Nephron progenitor cell (in vitro differentiated cells): ENCODE measurements at regions not wholly inside any gene's neighbourhood (a gene's known extent, or its start where the extent isn't known, plus 50 kb on each side); places are given as distances from the start of the nearest gene placed in this dataset.

Experiments
- DNase-seq: peaks from one replicate; pipeline ENCODE4 v3.0.0; 2021
- H3K27ac Mint-ChIP-seq: 2 replicates; pipeline ENCODE4 v1.8.0; 2021; ENCODE audit warnings: mild to moderate bottlenecking, moderate library complexity, mixed read lengths
- H3K27me3 Mint-ChIP-seq: 2 replicates; pipeline ENCODE4 v1.8.0; 2021; ENCODE audit warnings: mild to moderate bottlenecking, low read depth, mixed read lengths; ENCODE audit not compliant: poor library complexity
- H3K36me3 Mint-ChIP-seq: 2 replicates; pipeline ENCODE4 v1.8.0; 2021; ENCODE audit warnings: low read depth, mixed read lengths
- H3K4me1 Mint-ChIP-seq: 2 replicates; pipeline ENCODE4 v1.8.0; 2021; ENCODE audit warnings: mixed read lengths
- H3K4me3 Mint-ChIP-seq: 2 replicates; pipeline ENCODE4 v1.8.0; 2021; ENCODE audit warnings: mild to moderate bottlenecking, moderate library complexity, mixed read lengths
- H3K9me3 Mint-ChIP-seq: 2 replicates; pipeline ENCODE4 v1.8.0; 2021; ENCODE audit warnings: mild to moderate bottlenecking, moderate library complexity, mixed read lengths
- TF ChIP-seq, protein P1 (sequence below): fragments of 200-600 bp; sonication (generic); IDR thresholded peaks from 2 replicates; pipeline ENCODE4 v1.5.0; 2021; ENCODE audit warnings: antibody characterized with exemption

DNA sequence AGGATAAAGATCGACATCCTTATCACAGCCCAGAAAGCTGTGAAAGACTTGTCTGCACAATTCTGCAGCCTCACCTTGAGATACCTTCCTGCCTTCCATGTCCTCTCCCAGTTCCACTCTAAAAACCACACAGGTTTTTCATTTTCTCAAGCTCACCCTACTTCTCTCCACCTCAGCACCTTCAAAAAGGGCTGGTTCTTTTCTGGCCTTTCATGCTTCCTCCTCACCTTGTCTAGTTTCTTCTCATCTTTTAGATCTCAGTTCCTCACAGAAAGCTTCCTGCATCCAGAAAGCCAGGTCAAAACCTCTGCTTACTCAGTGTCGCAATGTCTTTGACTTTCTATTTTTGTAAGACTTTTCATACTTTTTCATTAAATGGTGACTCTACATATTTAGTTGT, 140.2 kb upstream of the STT3B start:
- no peak for DNase-seq
- no peak overlapping the region for H3K4me3 Mint-ChIP-seq
- H3K27me3 Mint-ChIP-seq, result peaks cover 5% of the 10 kb centered on the region
- H3K36me3 Mint-ChIP-seq, result peaks cover 2% of the 10 kb centered on the region
- peaks cover 28% of the 10 kb centered on the region for H3K4me1 Mint-ChIP-seq
- H3K9me3 Mint-ChIP-seq, result peaks cover 2% of the 10 kb centered on the region
- no peak overlapping the region for H3K27ac Mint-ChIP-seq
- TF ChIP-seq, protein P1, sequence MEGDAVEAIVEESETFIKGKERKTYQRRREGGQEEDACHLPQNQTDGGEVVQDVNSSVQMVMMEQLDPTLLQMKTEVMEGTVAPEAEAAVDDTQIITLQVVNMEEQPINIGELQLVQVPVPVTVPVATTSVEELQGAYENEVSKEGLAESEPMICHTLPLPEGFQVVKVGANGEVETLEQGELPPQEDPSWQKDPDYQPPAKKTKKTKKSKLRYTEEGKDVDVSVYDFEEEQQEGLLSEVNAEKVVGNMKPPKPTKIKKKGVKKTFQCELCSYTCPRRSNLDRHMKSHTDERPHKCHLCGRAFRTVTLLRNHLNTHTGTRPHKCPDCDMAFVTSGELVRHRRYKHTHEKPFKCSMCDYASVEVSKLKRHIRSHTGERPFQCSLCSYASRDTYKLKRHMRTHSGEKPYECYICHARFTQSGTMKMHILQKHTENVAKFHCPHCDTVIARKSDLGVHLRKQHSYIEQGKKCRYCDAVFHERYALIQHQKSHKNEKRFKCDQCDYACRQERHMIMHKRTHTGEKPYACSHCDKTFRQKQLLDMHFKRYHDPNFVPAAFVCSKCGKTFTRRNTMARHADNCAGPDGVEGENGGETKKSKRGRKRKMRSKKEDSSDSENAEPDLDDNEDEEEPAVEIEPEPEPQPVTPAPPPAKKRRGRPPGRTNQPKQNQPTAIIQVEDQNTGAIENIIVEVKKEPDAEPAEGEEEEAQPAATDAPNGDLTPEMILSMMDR, result no peak

DNA sequence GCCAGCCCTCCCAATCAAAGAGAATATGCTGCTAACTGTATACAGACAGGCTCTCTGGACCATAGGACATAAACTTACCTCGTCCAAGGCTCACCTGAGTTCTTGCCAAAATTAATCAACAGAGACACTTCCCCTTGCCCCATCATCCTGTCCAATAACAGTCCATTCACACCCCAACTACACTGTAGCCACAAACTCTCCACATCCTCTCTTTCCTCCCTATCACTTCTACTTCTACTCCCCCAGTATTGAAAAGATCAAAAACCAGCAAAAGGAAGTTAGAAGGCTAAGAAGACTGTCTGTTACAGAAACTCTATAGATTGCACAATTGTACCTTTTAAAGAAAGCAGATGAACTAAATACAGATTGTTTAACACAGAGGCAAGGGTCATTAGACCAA, 133.5 kb upstream of the STT3B start:
- no peak for DNase-seq
- Mint-ChIP-seq H3K27ac (no peak overlapping the region), H3K9me3 (peaks cover 40% of the 10 kb centered on the region), H3K4me3 (no peak overlapping the region), H3K36me3 (peaks cover 14% of the 10 kb centered on the region), H3K4me1 (peaks cover 9% of the 10 kb centered on the region), H3K27me3 (peaks cover 6% of the 10 kb centered on the region)
- TF ChIP-seq, protein P1, result no peak

DNA sequence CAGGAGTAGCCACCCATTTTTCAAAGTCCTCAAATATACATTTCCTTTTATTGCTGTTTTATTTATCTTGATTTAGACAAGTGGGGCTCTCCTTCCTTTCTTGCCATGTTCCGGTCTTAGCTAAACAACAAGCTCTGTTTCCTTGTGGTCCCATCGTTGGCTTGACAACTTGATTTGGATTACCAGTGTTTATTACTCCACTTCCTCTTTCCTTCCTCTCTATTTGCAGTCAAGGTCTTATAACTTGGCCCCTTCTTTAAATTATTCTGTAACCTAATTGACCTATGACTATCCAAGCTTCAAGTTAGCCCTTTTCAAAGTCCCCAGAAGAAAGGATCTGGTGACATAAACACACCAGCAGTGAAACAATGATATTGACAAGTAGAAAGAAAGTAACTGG, 130.6 kb upstream of the STT3B start:
- TF ChIP-seq, protein P1, result no peak
- Mint-ChIP-seq H3K27me3 (peaks cover 6% of the 10 kb centered on the region), H3K27ac (peak overlapping the region; percentile 43), H3K36me3 (peaks cover 14% of the 10 kb centered on the region), H3K9me3 (peaks cover 40% of the 10 kb centered on the region), H3K4me3 (no peak overlapping the region), H3K4me1 (peaks cover 25% of the 10 kb centered on the region)
- no peak for DNase-seq

DNA sequence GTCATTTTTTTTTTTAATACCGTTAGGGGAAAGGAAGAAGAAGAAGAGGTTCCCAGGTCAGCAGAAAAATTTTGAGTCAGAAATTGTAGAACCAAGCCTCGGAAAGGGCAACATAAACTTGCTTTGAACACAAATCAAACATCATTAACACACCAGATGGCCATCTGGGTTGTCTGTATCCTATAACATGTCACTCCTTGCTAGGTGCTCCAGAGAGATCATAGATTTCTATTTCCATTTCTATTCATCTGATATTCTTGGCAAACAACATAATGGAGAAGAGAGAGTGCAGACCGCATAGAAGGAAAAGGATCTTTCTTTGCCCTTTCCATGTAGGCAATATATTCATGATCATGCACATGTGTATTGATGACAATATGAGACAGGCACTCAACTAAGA, 129.5 kb upstream of the STT3B start:
- DNase-seq, result no peak
- Mint-ChIP-seq H3K4me3 (no peak overlapping the region), H3K36me3 (peaks cover 14% of the 10 kb centered on the region)

DNA sequence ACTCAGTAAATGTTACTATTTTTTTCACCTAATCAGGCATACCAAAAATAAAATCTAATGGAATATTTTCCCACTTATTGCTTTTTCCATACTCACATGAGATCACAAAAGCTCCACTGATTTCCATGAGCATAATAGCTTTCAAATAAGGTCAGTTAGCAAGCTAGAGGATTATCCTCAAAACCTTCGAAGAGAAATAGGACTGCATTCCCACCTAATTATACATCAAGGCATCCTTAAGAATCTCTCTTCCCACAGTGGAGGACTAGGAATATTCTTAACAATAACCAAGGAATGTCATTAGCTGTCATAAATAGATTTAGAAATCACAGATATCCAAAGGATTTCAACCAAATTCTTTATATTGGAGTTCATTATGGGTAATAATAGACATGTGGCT, 127.9 kb upstream of the STT3B start:
- Mint-ChIP-seq H3K27ac (no peak overlapping the region), H3K9me3 (peaks cover 27% of the 10 kb centered on the region), H3K27me3 (peaks cover 2% of the 10 kb centered on the region), H3K4me1 (peaks cover 47% of the 10 kb centered on the region), H3K36me3 (peaks cover 14% of the 10 kb centered on the region), H3K4me3 (no peak overlapping the region)
- TF ChIP-seq, protein P1, result no peak
- no peak for DNase-seq

More for the DNA sequence above, 129.5 kb upstream of the STT3B start:
- peaks cover 31% of the 10 kb centered on the region for H3K4me1 Mint-ChIP-seq
- H3K27me3 Mint-ChIP-seq, result peaks cover 2% of the 10 kb centered on the region
- peaks cover 40% of the 10 kb centered on the region for H3K9me3 Mint-ChIP-seq
- no peak overlapping the region for H3K27ac Mint-ChIP-seq
- TF ChIP-seq, protein P1, result no peak

DNA sequence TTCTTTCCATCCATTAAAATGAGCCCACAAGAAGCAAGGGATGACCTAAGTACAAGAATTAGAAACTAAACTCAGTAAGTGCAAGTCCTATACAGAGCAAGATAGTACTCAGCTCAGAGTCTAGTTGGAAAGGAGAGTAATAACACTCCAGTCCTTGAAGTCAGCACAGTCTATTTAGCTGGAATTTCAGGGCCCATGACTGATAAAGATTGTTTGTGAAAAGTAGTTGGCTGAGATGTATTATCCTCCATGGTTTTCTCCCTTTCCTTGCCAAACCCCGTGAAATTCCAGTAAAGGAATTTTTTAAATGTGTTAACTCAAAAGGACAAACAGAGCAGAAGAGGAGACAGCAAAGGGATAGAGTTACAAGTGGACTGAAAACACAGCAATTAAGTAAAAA, 127.2 kb upstream of the STT3B start:
- Mint-ChIP-seq H3K4me1 (peaks cover 48% of the 10 kb centered on the region), H3K27ac (no peak overlapping the region), H3K36me3 (peaks cover 14% of the 10 kb centered on the region), H3K9me3 (peaks cover 21% of the 10 kb centered on the region), H3K4me3 (no peak overlapping the region), H3K27me3 (peaks cover 2% of the 10 kb centered on the region)
- DNase-seq, result no peak
- TF ChIP-seq, protein P1, result no peak
